GOT3 (cell line): ENCODE measurements at regions not wholly inside any gene's neighbourhood (a gene's known extent, or its start where the extent isn't known, plus 50 kb on each side); places are given as distances from the start of the nearest gene placed in this dataset.
"Not testable (repeated sequence)": the region's sequence is repeated elsewhere in the genome, so short reads cannot be mapped to it uniquely, and the experiment has no call there.

ENCODE experiments used
- DNase-seq: peaks from one replicate; lab custom pipeline; 2025; ENCODE audit warnings: mixed read lengths; lab: John Stamatoyannopoulos, UW

GRCh38 chr5:152527358-152528052, 122.4 kb upstream of the NMUR2 start:
- DNase-seq, result no peak

GRCh38 chr5:152529440-152529839, 124.4 kb upstream of the NMUR2 start:
- DNase-seq, result no peak

- no peak for DNase-seq
Measured at GRCh38 chr5:152532714-152533113, 127.6 kb upstream of the NMUR2 start.

GRCh38 chr5:152534641-152535040, 129.6 kb upstream of the NMUR2 start:
- DNase-seq, result no peak

- DNase-seq, result no peak
Measured at GRCh38 chr5:152542741-152543140, 137.7 kb upstream of the NMUR2 start.

GRCh38 chr5:152546493-152546892, 141.4 kb upstream of the NMUR2 start:
- no peak for DNase-seq

GRCh38 chr5:152547202-152547601, 142.1 kb upstream of the NMUR2 start:
- no peak for DNase-seq

- no peak for DNase-seq
Measured at GRCh38 chr5:152549709-152550108, 144.6 kb upstream of the NMUR2 start.

GRCh38 chr5:152551061-152551460, 146.0 kb upstream of the NMUR2 start:
- DNase-seq, result no peak

- no peak for DNase-seq
Measured at GRCh38 chr5:152556784-152557183, 151.7 kb upstream of the NMUR2 start.

- no peak for DNase-seq
Measured at GRCh38 chr5:152560512-152561137, 155.5 kb upstream of the NMUR2 start.

- no peak for DNase-seq
Measured at GRCh38 chr5:152568016-152568415, 162.9 kb upstream of the NMUR2 start.

GRCh38 chr5:152572812-152573211, 167.7 kb upstream of the NMUR2 start:
- DNase-seq, result no peak

- no peak for DNase-seq
Measured at GRCh38 chr5:152584103-152584502, 179.0 kb upstream of the NMUR2 start.

GRCh38 chr5:152592416-152592815, 187.3 kb upstream of the NMUR2 start:
- DNase-seq, result no peak

GRCh38 chr5:152593388-152593787, 188.3 kb upstream of the NMUR2 start:
- DNase-seq, result no peak

GRCh38 chr5:152595405-152595804, 190.3 kb upstream of the NMUR2 start:
- no peak for DNase-seq

- DNase-seq, result no peak
Measured at GRCh38 chr5:152599096-152599495, 194.0 kb upstream of the NMUR2 start.

- no peak for DNase-seq
Measured at GRCh38 chr5:152601806-152602732, 197.0 kb upstream of the NMUR2 start.

GRCh38 chr5:152606050-152606449, 201.0 kb upstream of the NMUR2 start:
- DNase-seq, result not testable (repeated sequence)

- no peak for DNase-seq
Measured at GRCh38 chr5:152606776-152607364, 201.8 kb upstream of the NMUR2 start.

- no peak for DNase-seq
Measured at GRCh38 chr5:152607401-152608160, 202.5 kb upstream of the NMUR2 start.
